Nephron progenitor cell (in vitro differentiated cells): ENCODE measurements at regions not wholly inside any gene's neighbourhood (a gene's known extent, or its start where the extent isn't known, plus 50 kb on each side); places are given as distances from the start of the nearest gene placed in this dataset.

Source experiments
- DNase-seq: peaks from one replicate; pipeline ENCODE4 v3.0.0; 2021
- H3K27ac Mint-ChIP-seq: 2 replicates; pipeline ENCODE4 v1.8.0; 2021; ENCODE audit warnings: mild to moderate bottlenecking, moderate library complexity, mixed read lengths
- H3K27me3 Mint-ChIP-seq: 2 replicates; pipeline ENCODE4 v1.8.0; 2021; ENCODE audit warnings: mild to moderate bottlenecking, low read depth, mixed read lengths; ENCODE audit not compliant: poor library complexity
- H3K36me3 Mint-ChIP-seq: 2 replicates; pipeline ENCODE4 v1.8.0; 2021; ENCODE audit warnings: low read depth, mixed read lengths
- H3K4me1 Mint-ChIP-seq: 2 replicates; pipeline ENCODE4 v1.8.0; 2021; ENCODE audit warnings: mixed read lengths
- H3K4me3 Mint-ChIP-seq: 2 replicates; pipeline ENCODE4 v1.8.0; 2021; ENCODE audit warnings: mild to moderate bottlenecking, moderate library complexity, mixed read lengths
- H3K9me3 Mint-ChIP-seq: 2 replicates; pipeline ENCODE4 v1.8.0; 2021; ENCODE audit warnings: mild to moderate bottlenecking, moderate library complexity, mixed read lengths
- TF ChIP-seq, protein P1 (sequence below): fragments of 200-600 bp; sonication (generic); IDR thresholded peaks from 2 replicates; pipeline ENCODE4 v1.5.0; 2021; ENCODE audit warnings: antibody characterized with exemption

DNA sequence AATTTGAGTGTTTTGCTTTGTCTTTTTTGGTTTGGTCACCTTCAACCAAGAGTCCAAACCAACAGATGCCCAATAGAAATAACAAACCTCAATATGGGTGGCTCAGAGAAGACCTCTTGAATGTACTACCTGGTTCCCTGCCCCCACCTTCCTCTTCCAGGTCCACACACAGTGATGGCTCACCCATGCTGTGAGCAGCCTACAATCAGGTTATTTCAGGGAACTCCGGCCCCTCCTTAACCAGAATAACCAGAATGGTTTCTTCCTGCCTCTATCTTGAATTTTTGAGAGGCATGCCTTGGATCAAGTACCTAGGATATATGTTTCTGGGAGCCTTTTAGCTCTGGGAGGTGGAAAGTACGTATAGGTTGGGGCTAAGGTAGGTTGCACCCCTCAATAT lies 327.1 kb upstream of the PRDM1 start:
- peaks cover 5% of the 10 kb centered on the region for H3K27me3 Mint-ChIP-seq
- no peak overlapping the region for H3K27ac Mint-ChIP-seq
- peaks cover 10% of the 10 kb centered on the region for H3K4me1 Mint-ChIP-seq
- peaks cover 12% of the 10 kb centered on the region for H3K9me3 Mint-ChIP-seq
- no peak for DNase-seq
- no peak overlapping the region for H3K4me3 Mint-ChIP-seq
- H3K36me3 Mint-ChIP-seq, result no peaks in the 10 kb centered on the region
- TF ChIP-seq, protein P1, sequence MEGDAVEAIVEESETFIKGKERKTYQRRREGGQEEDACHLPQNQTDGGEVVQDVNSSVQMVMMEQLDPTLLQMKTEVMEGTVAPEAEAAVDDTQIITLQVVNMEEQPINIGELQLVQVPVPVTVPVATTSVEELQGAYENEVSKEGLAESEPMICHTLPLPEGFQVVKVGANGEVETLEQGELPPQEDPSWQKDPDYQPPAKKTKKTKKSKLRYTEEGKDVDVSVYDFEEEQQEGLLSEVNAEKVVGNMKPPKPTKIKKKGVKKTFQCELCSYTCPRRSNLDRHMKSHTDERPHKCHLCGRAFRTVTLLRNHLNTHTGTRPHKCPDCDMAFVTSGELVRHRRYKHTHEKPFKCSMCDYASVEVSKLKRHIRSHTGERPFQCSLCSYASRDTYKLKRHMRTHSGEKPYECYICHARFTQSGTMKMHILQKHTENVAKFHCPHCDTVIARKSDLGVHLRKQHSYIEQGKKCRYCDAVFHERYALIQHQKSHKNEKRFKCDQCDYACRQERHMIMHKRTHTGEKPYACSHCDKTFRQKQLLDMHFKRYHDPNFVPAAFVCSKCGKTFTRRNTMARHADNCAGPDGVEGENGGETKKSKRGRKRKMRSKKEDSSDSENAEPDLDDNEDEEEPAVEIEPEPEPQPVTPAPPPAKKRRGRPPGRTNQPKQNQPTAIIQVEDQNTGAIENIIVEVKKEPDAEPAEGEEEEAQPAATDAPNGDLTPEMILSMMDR, result no peak

DNA sequence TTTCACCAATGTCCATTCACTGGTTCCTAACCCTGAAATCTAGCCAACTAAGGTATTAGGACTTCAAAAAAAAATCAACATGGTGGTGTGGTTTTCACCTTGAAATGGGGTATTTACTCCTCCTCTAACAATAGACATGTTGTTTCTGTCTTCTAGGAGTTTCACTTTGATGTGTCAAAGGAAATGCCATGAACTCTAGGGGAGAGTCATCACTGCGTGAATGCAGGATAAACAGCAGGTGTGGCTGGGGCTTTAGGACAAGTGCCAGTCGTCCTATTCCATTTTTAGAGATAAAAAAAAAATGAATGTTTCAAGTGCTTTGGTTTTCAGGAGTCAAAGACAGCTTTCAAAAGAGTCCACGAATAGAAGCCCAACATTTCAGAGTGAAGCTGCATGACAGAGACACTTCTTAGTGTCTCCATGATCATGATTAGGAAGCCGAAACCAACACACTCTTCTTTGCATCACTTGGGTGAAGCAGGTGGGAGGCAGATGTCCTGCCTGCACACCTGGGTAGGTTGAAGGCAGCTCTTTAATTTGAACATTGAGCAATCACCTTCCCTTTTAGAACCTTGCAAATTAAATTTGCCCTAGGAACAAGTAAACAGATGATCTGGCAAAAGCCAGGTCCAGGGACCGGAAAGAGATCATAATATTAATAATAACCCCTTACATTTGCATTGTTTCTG lies 328.5 kb upstream of the PRDM1 start:
- Mint-ChIP-seq H3K27ac (no peak overlapping the region), H3K9me3 (peaks cover 12% of the 10 kb centered on the region), H3K36me3 (no peaks in the 10 kb centered on the region), H3K27me3 (peaks cover 5% of the 10 kb centered on the region), H3K4me3 (no peak overlapping the region), H3K4me1 (peaks cover 5% of the 10 kb centered on the region)
- TF ChIP-seq, protein P1, result no peak
- no peak for DNase-seq

DNA sequence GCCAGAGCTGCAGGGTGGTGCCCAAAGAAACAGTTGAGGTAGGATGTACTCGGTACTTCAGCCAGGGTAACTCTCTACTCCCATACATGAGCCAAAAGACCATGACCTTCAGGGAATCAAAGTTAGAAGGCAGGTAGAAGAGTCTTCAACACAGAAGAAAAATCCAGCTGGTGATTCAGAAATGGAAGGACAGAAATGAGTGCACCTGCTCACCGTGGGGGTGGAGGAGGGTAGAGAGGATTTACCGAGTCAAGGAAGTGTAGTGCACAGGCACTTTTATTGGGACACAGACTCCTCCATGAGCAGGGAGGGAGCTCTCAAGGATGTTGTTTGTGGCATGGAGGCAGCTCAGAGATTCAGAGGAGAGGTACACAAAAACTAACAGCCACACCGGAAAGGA lies 330.3 kb upstream of the PRDM1 start:
- no peak overlapping the region for H3K27ac Mint-ChIP-seq
- H3K27me3 Mint-ChIP-seq, result peaks cover 5% of the 10 kb centered on the region
- no peak for DNase-seq
- peaks cover 5% of the 10 kb centered on the region for H3K4me1 Mint-ChIP-seq
- no peaks in the 10 kb centered on the region for H3K36me3 Mint-ChIP-seq
- no peak overlapping the region for H3K4me3 Mint-ChIP-seq
- H3K9me3 Mint-ChIP-seq, result peaks cover 12% of the 10 kb centered on the region
- TF ChIP-seq, protein P1, result no peak

DNA sequence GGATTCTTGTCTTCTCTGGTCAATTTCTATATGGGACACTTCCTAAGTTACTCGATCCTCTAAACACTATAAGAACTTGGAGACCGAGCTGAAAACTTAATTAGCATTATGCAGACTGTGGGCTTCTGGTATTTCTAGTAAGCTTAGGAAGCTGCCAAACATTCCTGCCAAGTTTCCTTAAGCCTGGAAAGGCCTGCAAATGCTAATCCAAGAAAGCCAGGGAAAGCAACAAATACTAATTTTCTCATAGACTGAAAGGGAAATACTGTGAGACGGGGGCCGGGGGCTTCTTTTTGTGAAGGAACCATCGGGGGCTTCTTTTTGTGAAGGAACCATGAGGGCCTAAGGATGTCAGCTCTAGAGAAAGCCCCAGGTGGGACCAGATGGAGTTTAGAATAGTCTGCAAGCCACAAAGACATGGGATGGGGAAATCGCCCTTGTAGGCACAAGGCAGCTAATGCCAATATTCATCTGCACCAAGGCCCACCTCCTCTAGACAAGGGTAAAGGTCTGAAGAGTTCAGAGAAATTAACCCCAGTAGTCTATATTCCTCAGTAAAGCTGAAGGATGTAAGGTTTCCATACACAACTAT lies 332.4 kb upstream of the PRDM1 start:
- no peak for DNase-seq
- Mint-ChIP-seq H3K36me3 (no peaks in the 10 kb centered on the region), H3K27ac (no peak overlapping the region), H3K9me3 (peaks cover 15% of the 10 kb centered on the region), H3K27me3 (peaks cover 5% of the 10 kb centered on the region), H3K4me1 (peaks cover 3% of the 10 kb centered on the region), H3K4me3 (no peak overlapping the region)
- TF ChIP-seq, protein P1, result no peak

DNA sequence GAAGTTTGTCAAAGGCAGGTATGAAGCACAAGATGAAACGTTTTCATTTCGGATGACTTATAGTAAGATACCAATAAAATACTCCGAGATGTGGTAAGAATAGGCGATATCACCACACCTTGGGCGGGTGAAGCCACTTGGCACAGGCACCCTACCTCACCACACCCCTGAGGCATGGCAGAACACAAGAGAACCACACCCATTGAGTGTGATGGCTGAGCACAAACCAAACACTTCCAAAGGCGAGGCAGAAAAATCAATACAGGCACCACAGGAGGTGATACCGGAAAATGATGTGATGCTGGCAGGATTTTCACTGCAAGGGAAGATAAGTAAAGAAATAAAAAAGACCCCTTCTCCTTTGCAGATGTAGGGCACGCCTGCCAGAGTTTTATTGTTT lies 332.9 kb upstream of the PRDM1 start:
- peaks cover 8% of the 10 kb centered on the region for H3K4me1 Mint-ChIP-seq
- H3K27me3 Mint-ChIP-seq, result peaks cover 10% of the 10 kb centered on the region
- H3K36me3 Mint-ChIP-seq, result no peaks in the 10 kb centered on the region
- H3K27ac Mint-ChIP-seq, result no peak overlapping the region
- H3K9me3 Mint-ChIP-seq, result peaks cover 15% of the 10 kb centered on the region
- no peak overlapping the region for H3K4me3 Mint-ChIP-seq
- TF ChIP-seq, protein P1, result no peak
- DNase-seq, result no peak

DNA sequence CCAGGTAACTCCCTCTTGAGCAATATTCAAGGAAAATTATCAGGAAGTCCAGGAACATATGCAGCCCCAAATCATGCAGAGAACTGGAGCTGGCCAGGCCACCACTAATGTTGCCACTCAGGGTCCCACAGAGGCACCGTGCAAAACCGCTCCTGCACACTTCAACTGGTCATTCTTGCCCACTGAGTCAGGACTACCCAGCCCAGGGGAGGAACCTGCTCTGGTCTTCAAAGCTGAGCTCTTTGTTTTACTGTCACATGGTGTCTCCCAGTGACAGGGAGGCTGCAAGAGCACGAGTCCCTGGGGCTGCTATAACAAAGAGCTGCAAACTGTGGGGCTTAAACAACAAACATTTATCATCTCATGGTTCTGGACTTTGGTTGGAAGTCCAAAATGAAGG lies 336.0 kb upstream of the PRDM1 start:
- H3K4me1 Mint-ChIP-seq, result peaks cover 8% of the 10 kb centered on the region
- DNase-seq, result no peak
- peaks cover 10% of the 10 kb centered on the region for H3K9me3 Mint-ChIP-seq
- H3K36me3 Mint-ChIP-seq, result no peaks in the 10 kb centered on the region
- TF ChIP-seq, protein P1, result no peak
- H3K4me3 Mint-ChIP-seq, result no peak overlapping the region
- no peak overlapping the region for H3K27ac Mint-ChIP-seq
- H3K27me3 Mint-ChIP-seq, result peaks cover 5% of the 10 kb centered on the region
